MM.1S (cell line): ENCODE measurements at regions not wholly inside any gene's neighbourhood (a gene's known extent, or its start where the extent isn't known, plus 50 kb on each side); places are given as distances from the start of the nearest gene placed in this dataset.

Experiments used
- DNase-seq: peaks from one replicate; pipeline ENCODE4 v3.0.0-alpha.2; 2015
- H2AFZ ChIP-seq: fragments of 300-600 bp; sonication (generic); 2 replicates; pipeline ENCODE4 v1.6.0; 2016; ENCODE audit warnings: antibody characterized with exemption, low read length
- H3F3A ChIP-seq: fragments of 300-600 bp; sonication (generic); 2 replicates; pipeline ENCODE4 v1.6.1; 2016; ENCODE audit warnings: mild to moderate bottlenecking, antibody characterized with exemption, low read length, moderate library complexity, mixed read lengths; ENCODE audit not compliant: insufficient read depth
- H3K27ac ChIP-seq: fragments of 300-600 bp; sonication (generic); 2 replicates; pipeline ENCODE4 v1.5.1; 2016; ENCODE audit warnings: mild to moderate bottlenecking, low read length
- H3K27me3 ChIP-seq: fragments of 300-600 bp; sonication (generic); replicated peaks from 2 replicates; pipeline ENCODE4 v1.6.0; 2016; ENCODE audit warnings: low read length; ENCODE audit not compliant: insufficient read depth
- H3K36me3 ChIP-seq: fragments of 300-600 bp; sonication (generic); replicated peaks from 2 replicates; pipeline ENCODE4 v1.6.1; 2016; ENCODE audit warnings: mild to moderate bottlenecking, low read length, mixed read lengths; ENCODE audit not compliant: insufficient read depth
- H3K4me1 ChIP-seq: fragments of 300-600 bp; sonication (generic); 2 replicates; pipeline ENCODE4 v1.6.1; 2016; ENCODE audit warnings: low read length, mixed read lengths
- H3K4me2 ChIP-seq: fragments of 300-600 bp; sonication (generic); 2 replicates; pipeline ENCODE4 v1.6.0; 2016; ENCODE audit warnings: low read depth, low read length
- H3K4me3 ChIP-seq: fragments of 300-600 bp; sonication (generic); 2 replicates; pipeline ENCODE4 v1.5.1; 2016; ENCODE audit warnings: low read length, mixed read lengths
- H3K79me2 ChIP-seq: fragments of 300-600 bp; sonication (generic); 2 replicates; pipeline ENCODE4 v1.6.1; 2016; ENCODE audit warnings: mixed run types, low read length, mixed read lengths
- H3K9ac ChIP-seq: fragments of 300-600 bp; sonication (generic); 2 replicates; pipeline ENCODE4 v1.6.1; 2016; ENCODE audit warnings: low read length, mixed read lengths
- H3K9me2 ChIP-seq: fragments of 300-600 bp; sonication (generic); replicated peaks from 2 replicates; pipeline ENCODE4 v1.6.1; 2016; ENCODE audit warnings: mild to moderate bottlenecking, low read length, mixed read lengths; ENCODE audit not compliant: insufficient read depth
- H3K9me3 ChIP-seq: fragments of 300-600 bp; sonication (generic); replicated peaks from 2 replicates; pipeline ENCODE4 v1.6.1; 2016; ENCODE audit warnings: mild to moderate bottlenecking, low read length, mixed read lengths; ENCODE audit not compliant: insufficient read depth
- H4K20me1 ChIP-seq: fragments of 300-600 bp; sonication (generic); 2 replicates; pipeline ENCODE4 v1.6.1; 2016; ENCODE audit warnings: mild to moderate bottlenecking, low read length, moderate library complexity, mixed read lengths; ENCODE audit not compliant: insufficient read depth
- EZH2 ChIP-seq: fragments of 300-600 bp; sonication (generic); optimal IDR thresholded peaks from 2 replicates; pipeline ENCODE3; 2017; ENCODE audit warnings: low read depth, mild to moderate bottlenecking, antibody characterized with exemption, low read length, mixed read lengths
- EZH2phosphoT487 ChIP-seq: fragments of 300-600 bp; sonication (generic); IDR thresholded peaks from 2 replicates; pipeline ENCODE4 v1.6.1; 2018; ENCODE audit warnings: antibody characterized with exemption, low read length
- TF ChIP-seq, protein P1 (sequence below): fragments of 300-600 bp; sonication (generic); IDR thresholded peaks from 2 replicates; pipeline ENCODE4 v1.5.1; 2016; ENCODE audit warnings: antibody characterized with exemption, low read length, mixed read lengths

DNA sequence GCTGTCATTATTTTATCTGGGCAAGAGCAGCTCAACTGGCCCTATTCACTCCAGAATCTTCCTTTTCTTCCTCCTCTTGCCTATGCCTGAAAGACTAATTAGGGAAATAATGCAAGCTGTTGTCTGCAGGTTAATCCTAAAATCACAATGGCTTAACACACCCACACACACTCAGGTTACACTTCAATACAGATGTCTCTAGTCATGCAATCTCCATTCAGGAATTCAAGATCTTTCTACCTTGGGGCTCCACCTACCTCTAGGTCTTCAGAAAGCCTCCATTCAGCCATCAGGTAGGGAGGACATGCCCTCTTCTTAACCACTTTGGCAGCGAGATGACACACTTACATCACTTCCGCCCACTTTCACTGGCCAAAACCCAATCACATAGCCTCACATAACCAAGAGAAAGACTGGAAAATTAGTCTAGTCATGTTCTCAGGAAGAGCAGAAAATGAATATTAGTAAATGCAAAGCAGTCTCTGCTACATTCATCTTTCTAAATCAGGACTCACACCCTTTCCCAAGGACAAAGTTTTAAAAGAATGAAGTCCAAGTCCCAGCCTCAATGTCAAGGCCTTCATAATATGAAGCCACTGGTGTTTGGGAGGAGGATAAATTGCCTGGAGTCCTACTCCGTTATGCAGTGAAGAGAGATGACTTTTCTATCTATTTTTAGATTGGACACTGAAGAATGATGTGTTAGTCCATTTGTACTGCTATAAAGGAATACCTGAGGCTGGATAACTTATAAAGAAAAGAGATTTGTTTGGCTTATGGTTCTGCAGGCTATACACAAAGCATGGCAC, 428.1 kb downstream of the EFNA5 start:
- DNase-seq: no peak
- Histone ChIP-seq H3K79me2 (no peaks in the 10 kb centered on the region), H3K36me3 (no peaks in the 10 kb centered on the region), H3K27me3 (no peaks in the 10 kb centered on the region), H3K4me1 (no peaks in the 10 kb centered on the region), H3K4me3 (no peak overlapping the region), H3F3A (no peaks in the 10 kb centered on the region), H3K27ac (no peak overlapping the region), H3K9me3 (no peaks in the 10 kb centered on the region), H2AFZ (no peak overlapping the region), H3K4me2 (no peak overlapping the region), H3K9me2 (no peaks in the 10 kb centered on the region), H3K9ac (no peak overlapping the region), H4K20me1 (no peaks in the 10 kb centered on the region)
- TF ChIP-seq EZH2phosphoT487: no peak
- TF ChIP-seq, protein P1, sequence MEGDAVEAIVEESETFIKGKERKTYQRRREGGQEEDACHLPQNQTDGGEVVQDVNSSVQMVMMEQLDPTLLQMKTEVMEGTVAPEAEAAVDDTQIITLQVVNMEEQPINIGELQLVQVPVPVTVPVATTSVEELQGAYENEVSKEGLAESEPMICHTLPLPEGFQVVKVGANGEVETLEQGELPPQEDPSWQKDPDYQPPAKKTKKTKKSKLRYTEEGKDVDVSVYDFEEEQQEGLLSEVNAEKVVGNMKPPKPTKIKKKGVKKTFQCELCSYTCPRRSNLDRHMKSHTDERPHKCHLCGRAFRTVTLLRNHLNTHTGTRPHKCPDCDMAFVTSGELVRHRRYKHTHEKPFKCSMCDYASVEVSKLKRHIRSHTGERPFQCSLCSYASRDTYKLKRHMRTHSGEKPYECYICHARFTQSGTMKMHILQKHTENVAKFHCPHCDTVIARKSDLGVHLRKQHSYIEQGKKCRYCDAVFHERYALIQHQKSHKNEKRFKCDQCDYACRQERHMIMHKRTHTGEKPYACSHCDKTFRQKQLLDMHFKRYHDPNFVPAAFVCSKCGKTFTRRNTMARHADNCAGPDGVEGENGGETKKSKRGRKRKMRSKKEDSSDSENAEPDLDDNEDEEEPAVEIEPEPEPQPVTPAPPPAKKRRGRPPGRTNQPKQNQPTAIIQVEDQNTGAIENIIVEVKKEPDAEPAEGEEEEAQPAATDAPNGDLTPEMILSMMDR: no peak
- no peak for TF ChIP-seq EZH2

DNA sequence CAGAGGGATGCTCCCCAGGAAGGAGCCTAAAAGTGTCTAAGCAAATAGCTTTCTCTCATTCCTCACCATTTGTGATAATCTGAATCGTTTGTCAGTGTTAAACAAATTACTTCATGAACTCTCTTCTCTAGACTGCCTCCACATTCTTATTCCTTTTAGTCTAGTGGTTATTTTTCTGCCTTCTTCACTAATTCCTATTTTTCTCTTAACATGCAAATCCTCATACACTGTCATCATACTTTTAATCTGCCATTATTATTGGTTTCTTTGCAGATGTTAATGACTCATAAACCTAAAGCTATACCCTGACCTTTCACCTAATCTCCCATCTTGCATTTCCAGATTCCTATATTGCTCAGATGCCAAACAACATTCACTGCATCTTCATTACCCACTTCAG, 428.9 kb downstream of the EFNA5 start:
- H3K4me2 ChIP-seq: no peak overlapping the region
- no peaks in the 10 kb centered on the region for H3K36me3 ChIP-seq
- no peaks in the 10 kb centered on the region for H3F3A ChIP-seq
- no peaks in the 10 kb centered on the region for H3K9me3 ChIP-seq
- H2AFZ ChIP-seq: no peak overlapping the region
- H3K9ac ChIP-seq: no peak overlapping the region
- TF ChIP-seq EZH2phosphoT487: no peak
- TF ChIP-seq, protein P1: no peak
- no peak for TF ChIP-seq EZH2
- no peak overlapping the region for H3K27ac ChIP-seq
- H4K20me1 ChIP-seq: no peaks in the 10 kb centered on the region
- H3K4me3 ChIP-seq: no peak overlapping the region
- no peaks in the 10 kb centered on the region for H3K4me1 ChIP-seq
- no peaks in the 10 kb centered on the region for H3K9me2 ChIP-seq
- no peaks in the 10 kb centered on the region for H3K27me3 ChIP-seq
- no peaks in the 10 kb centered on the region for H3K79me2 ChIP-seq
- DNase-seq: no peak

DNA sequence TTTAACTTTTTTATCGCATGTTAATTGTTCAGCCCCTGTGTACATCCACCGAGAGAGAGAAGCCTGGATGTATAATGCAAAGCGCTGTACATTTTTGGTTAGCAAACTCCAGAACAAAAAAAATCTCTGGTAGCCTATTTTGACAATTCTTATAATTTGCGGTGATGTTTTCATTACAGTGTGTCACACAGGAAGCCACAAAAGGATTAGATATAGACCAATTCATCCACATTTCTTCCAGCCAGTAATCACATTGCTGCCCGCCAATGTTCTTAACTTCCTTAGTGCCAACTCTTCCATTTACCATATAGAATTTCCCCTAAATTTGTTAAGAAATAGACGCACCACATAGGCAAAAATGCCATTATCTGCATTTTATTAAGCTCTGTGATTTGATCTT, 435.6 kb downstream of the EFNA5 start:
- Histone ChIP-seq H4K20me1 (no peaks in the 10 kb centered on the region), H2AFZ (no peak overlapping the region)
- no peak for DNase-seq

More for the DNA sequence above, 435.6 kb downstream of the EFNA5 start:
- Histone ChIP-seq H3K9me2 (no peaks in the 10 kb centered on the region), H3K9me3 (no peaks in the 10 kb centered on the region), H3K9ac (no peak overlapping the region), H3K4me2 (no peak overlapping the region), H3K36me3 (no peaks in the 10 kb centered on the region), H3K4me3 (no peak overlapping the region), H3F3A (no peaks in the 10 kb centered on the region), H3K27ac (no peak overlapping the region), H3K79me2 (no peaks in the 10 kb centered on the region), H3K27me3 (no peaks in the 10 kb centered on the region), H3K4me1 (no peaks in the 10 kb centered on the region)
- TF ChIP-seq EZH2: no peak
- TF ChIP-seq, protein P1: no peak
- TF ChIP-seq EZH2phosphoT487: no peak
